ENCODE measurements at regions not wholly inside any gene's neighbourhood (a gene's known extent, or its start where the extent isn't known, plus 50 kb on each side); places are given as distances from the start of the nearest gene placed in this dataset.
A peak's percentile ranks its signal among the peaks of the same experiment; 100 is the strongest.

DNA sequence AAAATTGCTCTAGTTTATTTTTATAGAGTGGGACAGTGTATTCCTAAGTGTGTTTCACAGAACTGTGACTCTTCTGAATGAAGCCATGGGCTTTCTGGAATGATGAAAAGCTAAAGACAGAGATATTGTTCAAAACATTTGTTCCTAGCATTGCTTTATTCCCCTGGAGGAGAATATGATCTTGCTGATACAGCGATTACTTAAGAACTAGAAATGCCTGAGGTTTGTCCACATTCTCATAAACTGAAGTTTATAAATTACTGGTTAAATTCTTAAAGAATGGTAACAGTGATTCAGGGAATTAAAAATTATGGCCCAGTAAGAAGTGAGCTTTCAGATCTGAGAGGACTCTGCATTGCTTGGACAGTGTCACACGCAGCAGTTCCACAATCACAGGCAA is 690.3 kb downstream of the FAM181B start:
- Histone ChIP-seq H3K27me3 (ENCODE audit: control insufficient read depth in 1 of 2, insufficient read depth in 2 of 2, low read length in 2 of 2) (no peaks in the 10 kb centered on the region), H3K36me3 (replicated peaks in 1 of 2; ENCODE audit: control insufficient read depth in 1 of 2, insufficient read depth in 2 of 2, low read length in 2 of 2) (no peaks in the 10 kb centered on the region), H3K4me1 (ENCODE audit: insufficient read depth, low read length) (no peaks in the 10 kb centered on the region), H3K9ac (ENCODE audit: insufficient read depth, low read depth, low read length) (no peak overlapping the region), H3K79me2 (ENCODE audit: insufficient read depth, low read length) (no peaks in the 10 kb centered on the region), H3K4me3 (replicated peaks in 1 of 3; ENCODE audit: insufficient read depth in 1 of 3, low read depth in 2 of 3, low read length in 3 of 3) (no peak overlapping the region), H4K20me1 (ENCODE audit: insufficient read depth, low read length) (no peaks in the 10 kb centered on the region), H3K27ac (ENCODE audit: extremely low read length, insufficient read depth, low read length) (no peak overlapping the region), H2AFZ (ENCODE audit: low read length) (no peak overlapping the region), H3K9me3 (ENCODE audit: low read length) (no peaks in the 10 kb centered on the region), H3K4me2 (ENCODE audit: low read depth, low read length) (no peak overlapping the region)
- WGBS (ENCODE audit: low lambda C conversion rate), result 0% methylated on average over 2 of the region's 2 CpGs
- BruUV-seq (replicated peaks), result no TSS peak
- ATAC-seq (no peak), FAIRE-seq (no peak), DNase-seq (ENCODE audit: low spot score) (no peak)
- intact Hi-C loops (cut with micrococcal nuclease; ENCODE audit: unreplicated experiment), result no loop called here
- TF ChIP-seq ZKSCAN5 (CRISPR knock-in tag; IDR thresholded peaks at IDR 0.05), result no peak
- no peak for TF ChIP-seq HNRNPLL (IDR thresholded peaks at IDR 0.05; ENCODE audit: low read depth, low read length, poor library complexity, severe bottlenecking)
- TF ChIP-seq, protein P1, sequence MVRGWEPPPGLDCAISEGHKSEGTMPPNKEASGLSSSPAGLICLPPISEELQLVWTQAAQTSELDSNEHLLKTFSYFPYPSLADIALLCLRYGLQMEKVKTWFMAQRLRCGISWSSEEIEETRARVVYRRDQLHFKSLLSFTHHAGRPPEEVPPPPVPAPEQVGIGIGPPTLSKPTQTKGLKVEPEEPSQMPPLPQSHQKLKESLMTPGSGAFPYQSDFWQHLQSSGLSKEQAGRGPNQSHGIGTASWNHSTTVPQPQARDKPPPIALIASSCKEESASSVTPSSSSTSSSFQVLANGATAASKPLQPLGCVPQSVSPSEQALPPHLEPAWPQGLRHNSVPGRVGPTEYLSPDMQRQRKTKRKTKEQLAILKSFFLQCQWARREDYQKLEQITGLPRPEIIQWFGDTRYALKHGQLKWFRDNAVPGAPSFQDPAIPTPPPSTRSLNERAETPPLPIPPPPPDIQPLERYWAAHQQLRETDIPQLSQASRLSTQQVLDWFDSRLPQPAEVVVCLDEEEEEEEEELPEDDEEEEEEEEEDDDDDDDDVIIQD (CRISPR knock-in tag; IDR thresholded peaks at IDR 0.05; ENCODE audit: low read depth), result no peak
- TF ChIP-seq RFX5 (IDR thresholded peaks at IDR 0.05; ENCODE audit: low read depth, low read length), result no peak
- no peak for TF ChIP-seq ZNF335 (CRISPR knock-in tag; IDR thresholded peaks at IDR 0.05)
- TF ChIP-seq MAFK (conservative IDR thresholded peaks at IDR 0.05 in 1 of 2, IDR thresholded peaks at IDR 0.05 in 1 of 2; ENCODE audit: low read length in 2 of 2), result peak; percentile 36 to 70; a peak in 3 of 4 replicates
- TF ChIP-seq RBM39 (IDR thresholded peaks at IDR 0.05; ENCODE audit: low read depth, low read length, poor library complexity, severe bottlenecking), result no peak
- no peak for TF ChIP-seq SP5 (CRISPR knock-in tag; IDR thresholded peaks at IDR 0.05; ENCODE audit: borderline replicate concordance, low read depth)
- TF ChIP-seq MAFF (IDR thresholded peaks at IDR 0.05; ENCODE audit: low read depth, low read length), result peak; percentile 47; the same call in 1 of the 2 replicates
- no peak for TF ChIP-seq SNRNP70 (IDR thresholded peaks at IDR 0.05; ENCODE audit: low read depth, low read length)
- no peak for TF ChIP-seq ZNF124 (CRISPR knock-in tag; IDR thresholded peaks at IDR 0.05)
- TF ChIP-seq CAMTA2 (CRISPR knock-in tag; IDR thresholded peaks at IDR 0.05; ENCODE audit: borderline replicate concordance), result no peak
- TF ChIP-seq RFX3 (CRISPR knock-in tag; IDR thresholded peaks at IDR 0.05), result no peak
- TF ChIP-seq, protein P2, sequence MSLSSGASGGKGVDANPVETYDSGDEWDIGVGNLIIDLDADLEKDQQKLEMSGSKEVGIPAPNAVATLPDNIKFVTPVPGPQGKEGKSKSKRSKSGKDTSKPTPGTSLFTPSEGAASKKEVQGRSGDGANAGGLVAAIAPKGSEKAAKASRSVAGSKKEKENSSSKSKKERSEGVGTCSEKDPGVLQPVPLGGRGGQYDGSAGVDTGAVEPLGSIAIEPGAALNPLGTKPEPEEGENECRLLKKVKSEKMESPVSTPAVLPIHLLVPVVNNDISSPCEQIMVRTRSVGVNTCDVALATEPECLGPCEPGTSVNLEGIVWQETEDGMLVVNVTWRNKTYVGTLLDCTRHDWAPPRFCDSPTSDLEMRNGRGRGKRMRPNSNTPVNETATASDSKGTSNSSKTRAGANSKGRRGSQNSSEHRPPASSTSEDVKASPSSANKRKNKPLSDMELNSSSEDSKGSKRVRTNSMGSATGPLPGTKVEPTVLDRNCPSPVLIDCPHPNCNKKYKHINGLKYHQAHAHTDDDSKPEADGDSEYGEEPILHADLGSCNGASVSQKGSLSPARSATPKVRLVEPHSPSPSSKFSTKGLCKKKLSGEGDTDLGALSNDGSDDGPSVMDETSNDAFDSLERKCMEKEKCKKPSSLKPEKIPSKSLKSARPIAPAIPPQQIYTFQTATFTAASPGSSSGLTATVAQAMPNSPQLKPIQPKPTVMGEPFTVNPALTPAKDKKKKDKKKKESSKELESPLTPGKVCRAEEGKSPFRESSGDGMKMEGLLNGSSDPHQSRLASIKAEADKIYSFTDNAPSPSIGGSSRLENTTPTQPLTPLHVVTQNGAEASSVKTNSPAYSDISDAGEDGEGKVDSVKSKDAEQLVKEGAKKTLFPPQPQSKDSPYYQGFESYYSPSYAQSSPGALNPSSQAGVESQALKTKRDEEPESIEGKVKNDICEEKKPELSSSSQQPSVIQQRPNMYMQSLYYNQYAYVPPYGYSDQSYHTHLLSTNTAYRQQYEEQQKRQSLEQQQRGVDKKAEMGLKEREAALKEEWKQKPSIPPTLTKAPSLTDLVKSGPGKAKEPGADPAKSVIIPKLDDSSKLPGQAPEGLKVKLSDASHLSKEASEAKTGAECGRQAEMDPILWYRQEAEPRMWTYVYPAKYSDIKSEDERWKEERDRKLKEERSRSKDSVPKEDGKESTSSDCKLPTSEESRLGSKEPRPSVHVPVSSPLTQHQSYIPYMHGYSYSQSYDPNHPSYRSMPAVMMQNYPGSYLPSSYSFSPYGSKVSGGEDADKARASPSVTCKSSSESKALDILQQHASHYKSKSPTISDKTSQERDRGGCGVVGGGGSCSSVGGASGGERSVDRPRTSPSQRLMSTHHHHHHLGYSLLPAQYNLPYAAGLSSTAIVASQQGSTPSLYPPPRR (CRISPR knock-in tag; IDR thresholded peaks at IDR 0.05; ENCODE audit: borderline replicate concordance), result no peak
- POLR2A ChIA-PET, result no interaction called here
- in situ Hi-C loops (cut with HindIII; ENCODE audit: extremely low pct_ligation_motif_present, low pct_unique_long_range_greater_than_20kb), result no loop called here
- CTCF ChIA-PET (ENCODE audit: low intra/inter-chr PET ratio, low total read pairs), result no interaction called here
